Urinary bladder (tissue), 3 donors: ENCODE measurements at regions not wholly inside any gene's neighbourhood (a gene's known extent, or its start where the extent isn't known, plus 50 kb on each side); places are given as distances from the start of the nearest gene placed in this dataset.

Experiments
- DNase-seq: peaks from one replicate; pipeline ENCODE4 v3.0.0-alpha.2; 2015; ENCODE audit errors: extremely low spot score
- H3K27ac ChIP-seq: one replicate; pipeline ENCODE4 v1.5.1; 2013; ENCODE audit warnings: low read depth, mild to moderate bottlenecking, moderate library complexity
- H3K36me3 ChIP-seq: one replicate; pipeline ENCODE4 v1.6.1; 2013; ENCODE audit warnings: mild to moderate bottlenecking, moderate library complexity; ENCODE audit not compliant: insufficient read depth
- H3K4me1 ChIP-seq: one replicate; pipeline ENCODE4 v1.6.1; 2013; ENCODE audit warnings: mild to moderate bottlenecking, moderate library complexity; ENCODE audit not compliant: insufficient read depth
- H3K4me3 ChIP-seq: one replicate; pipeline ENCODE4 v1.5.1; 2013; ENCODE audit warnings: low read depth, low read length
- WGBS: extraction: QIAGEN DNeasy Blood & Tissue Kit; methylation state at CpG from one replicate; pipeline ENCODE4 v1.1.7; 2013; 5-methylcytosine and 5-hydroxymethylcytosine counted together
- donor health status: healthy with polysubstance abuse.
- donor health status: healthy.

DNA sequence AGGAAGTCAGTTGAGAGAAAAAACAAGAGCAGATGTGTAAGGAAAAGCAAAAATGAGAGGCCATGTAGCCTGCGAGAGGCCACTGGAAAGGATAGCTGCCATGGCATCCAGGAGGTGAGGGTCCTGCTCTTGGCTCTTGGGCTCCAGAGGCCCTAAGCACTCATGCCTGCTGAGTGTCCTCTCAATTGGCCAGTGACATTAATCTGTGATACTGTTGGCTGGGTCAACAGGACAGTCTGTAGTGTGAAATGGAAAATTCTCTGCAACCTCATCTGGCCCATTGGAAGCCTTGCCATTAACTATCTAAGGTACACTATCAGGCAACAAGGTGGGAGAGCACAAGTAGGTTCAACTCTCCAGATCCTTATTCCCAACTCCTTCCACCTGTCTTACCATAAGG lies 180.9 kb downstream of the LY86 start:
- H3K27ac ChIP-seq, result no peak overlapping the region
- WGBS, result 91% methylated on average over 1 of the region's 1 CpG
- no peaks in the 10 kb centered on the region for H3K36me3 ChIP-seq
- DNase-seq, result no peak
- H3K4me3 ChIP-seq, result no peak overlapping the region
- H3K4me1 ChIP-seq, result no peaks in the 10 kb centered on the region

DNA sequence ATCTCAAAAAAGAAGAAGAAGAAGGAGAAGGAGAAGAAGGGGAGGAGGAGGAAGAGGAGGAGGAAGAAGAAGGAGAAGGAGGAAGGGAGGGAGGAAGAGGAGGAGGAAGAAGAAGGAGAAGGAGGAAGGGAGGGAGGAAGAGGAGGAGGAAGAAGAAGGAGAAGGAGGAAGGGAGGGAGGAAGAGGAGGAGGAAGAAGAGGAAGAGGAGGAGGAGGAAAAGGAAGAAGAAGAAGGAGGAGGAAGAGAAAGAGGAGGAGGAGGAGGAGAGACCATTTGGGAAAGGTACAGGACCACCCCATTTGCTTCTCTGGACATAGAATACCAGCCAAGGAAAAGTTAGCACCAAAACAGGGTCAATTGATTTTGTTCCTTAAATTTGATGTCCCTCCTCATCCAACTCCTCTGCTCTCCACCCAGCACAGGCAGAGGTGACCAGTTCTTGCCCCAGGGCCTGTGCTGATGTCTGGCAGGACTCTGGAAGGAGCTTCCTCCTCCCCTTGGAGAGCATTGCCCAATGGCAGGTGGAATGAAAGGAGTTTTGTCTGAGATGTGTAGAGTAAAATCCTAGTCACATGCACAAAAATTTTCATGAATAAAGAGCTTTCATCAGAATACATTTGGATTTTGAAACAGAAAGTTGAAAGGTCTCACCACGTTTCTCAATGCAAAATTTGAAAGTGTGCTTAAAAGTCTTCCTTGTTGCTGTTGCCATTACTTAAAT lies 182.9 kb downstream of the LY86 start:
- no peak overlapping the region for H3K4me3 ChIP-seq
- WGBS, result 90% methylated on average over 1 of the region's 1 CpG
- DNase-seq, result no peak
- H3K36me3 ChIP-seq, result no peaks in the 10 kb centered on the region
- no peak overlapping the region for H3K27ac ChIP-seq
- no peaks in the 10 kb centered on the region for H3K4me1 ChIP-seq

DNA sequence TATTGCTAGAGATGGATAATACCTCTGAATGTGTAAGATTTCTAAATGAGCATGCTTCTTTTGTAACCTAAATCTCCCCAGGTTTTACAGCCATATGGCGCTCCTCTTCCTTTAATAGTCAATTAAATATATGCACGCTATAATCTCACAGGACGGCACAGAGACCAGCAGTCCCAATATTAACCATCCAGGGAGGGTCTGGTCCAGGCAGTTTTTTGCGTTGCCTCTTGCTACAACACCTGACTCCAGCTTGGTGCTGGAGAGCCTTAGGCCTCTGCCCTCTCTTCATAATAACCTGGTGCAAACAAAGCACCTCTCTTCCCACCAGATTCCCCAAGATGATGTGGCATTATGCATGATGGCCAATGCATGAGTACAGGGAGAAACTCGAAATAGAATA lies 183.4 kb downstream of the LY86 start:
- Histone ChIP-seq H3K27ac (no peak overlapping the region), H3K4me3 (no peak overlapping the region), H3K36me3 (no peaks in the 10 kb centered on the region), H3K4me1 (no peaks in the 10 kb centered on the region)
- no peak for DNase-seq
- 95% methylated on average over 5 of the region's 5 CpGs for WGBS

DNA sequence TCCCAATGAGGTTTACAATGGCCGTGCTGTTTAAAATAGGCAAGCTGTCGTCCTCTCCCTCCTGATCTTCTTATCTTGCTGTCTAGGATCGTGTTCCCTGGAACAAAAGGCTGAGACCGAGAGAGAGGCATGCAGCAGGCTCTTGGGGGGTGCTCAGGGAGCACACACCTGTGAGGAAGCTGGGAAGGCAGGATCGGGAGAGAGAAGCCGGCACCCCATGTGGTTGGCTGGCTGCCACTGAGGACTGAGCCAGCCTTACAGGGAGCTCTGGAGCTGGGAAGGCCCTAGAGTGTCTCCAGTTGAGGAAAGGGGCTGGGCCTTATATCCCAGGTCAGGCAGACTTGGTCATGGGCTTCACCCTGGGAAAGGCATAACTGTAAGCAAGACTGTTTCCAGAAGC lies 184.2 kb downstream of the LY86 start:
- Histone ChIP-seq H3K36me3 (no peaks in the 10 kb centered on the region), H3K27ac (no peak overlapping the region), H3K4me3 (no peak overlapping the region), H3K4me1 (no peaks in the 10 kb centered on the region)
- WGBS, result 46% methylated on average over 6 of the region's 6 CpGs
- no peak for DNase-seq

GRCh38 chr6:6775074-6775473 lies 186.6 kb downstream of the LY86 start:
- H3K27ac ChIP-seq, result no peak overlapping the region
- no peaks in the 10 kb centered on the region for H3K4me1 ChIP-seq
- WGBS, result 88% methylated on average over 3 of the region's 3 CpGs
- H3K4me3 ChIP-seq, result no peak overlapping the region
- H3K36me3 ChIP-seq, result no peaks in the 10 kb centered on the region
- no peak for DNase-seq

GRCh38 chr6:6780231-6780630 lies 191.7 kb downstream of the LY86 start:
- H3K27ac ChIP-seq, result no peak overlapping the region
- WGBS, result 91% methylated on average over 10 of the region's 10 CpGs
- H3K4me1 ChIP-seq, result no peaks in the 10 kb centered on the region
- no peak for DNase-seq
- no peak overlapping the region for H3K4me3 ChIP-seq
- no peaks in the 10 kb centered on the region for H3K36me3 ChIP-seq

- no peak for DNase-seq
- 21% methylated on average over 3 of the region's 3 CpGs for WGBS
- H3K4me1 ChIP-seq, result no peaks in the 10 kb centered on the region
- H3K4me3 ChIP-seq, result no peak overlapping the region
- H3K27ac ChIP-seq, result no peak overlapping the region
- no peaks in the 10 kb centered on the region for H3K36me3 ChIP-seq
Observed at GRCh38 chr6:6781172-6781872, 192.8 kb downstream of the LY86 start.

DNA sequence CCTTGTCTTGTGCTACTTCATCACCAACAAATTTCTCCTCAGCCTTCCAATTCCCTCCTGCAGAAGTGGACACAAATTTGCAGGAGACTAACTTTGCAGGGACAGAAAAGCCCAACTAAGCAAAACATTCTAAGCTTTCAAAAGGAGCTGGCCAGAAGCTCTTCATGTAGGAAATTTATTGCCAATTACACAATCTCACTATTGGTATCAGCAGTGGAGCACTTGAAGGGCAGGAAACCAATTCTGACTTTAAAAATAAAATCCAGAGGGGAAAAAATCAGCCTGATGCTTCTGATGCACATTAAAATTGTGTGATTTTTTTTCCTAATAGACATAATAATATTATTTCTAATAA lies 193.3 kb downstream of the LY86 start:
- DNase-seq, result no peak
- Histone ChIP-seq H3K36me3 (no peaks in the 10 kb centered on the region), H3K4me1 (no peaks in the 10 kb centered on the region), H3K4me3 (no peak overlapping the region), H3K27ac (no peak overlapping the region)

DNA sequence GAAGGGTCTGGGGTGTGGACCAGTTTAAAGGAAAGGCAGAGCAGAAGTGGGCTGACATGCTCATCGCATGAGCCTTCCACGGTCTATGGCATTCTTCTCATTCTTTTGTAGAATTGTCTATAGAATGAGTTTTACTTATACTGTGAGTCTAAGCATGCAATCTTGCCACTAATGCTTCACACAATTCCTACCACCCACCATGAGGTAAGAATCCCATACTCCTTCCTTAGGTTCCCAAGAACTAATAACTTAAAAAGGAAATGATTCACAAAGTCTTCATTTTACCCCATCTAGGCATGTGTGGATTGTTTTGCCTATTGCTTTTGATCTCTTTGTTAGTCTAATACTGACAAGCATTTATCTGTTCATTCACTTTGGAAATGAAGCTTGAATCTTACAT lies 195.2 kb downstream of the LY86 start:
- 91% methylated on average over 2 of the region's 2 CpGs for WGBS
- H3K27ac ChIP-seq, result no peak overlapping the region
- no peaks in the 10 kb centered on the region for H3K36me3 ChIP-seq
- no peak for DNase-seq
- no peak overlapping the region for H3K4me3 ChIP-seq
- H3K4me1 ChIP-seq, result no peaks in the 10 kb centered on the region

DNA sequence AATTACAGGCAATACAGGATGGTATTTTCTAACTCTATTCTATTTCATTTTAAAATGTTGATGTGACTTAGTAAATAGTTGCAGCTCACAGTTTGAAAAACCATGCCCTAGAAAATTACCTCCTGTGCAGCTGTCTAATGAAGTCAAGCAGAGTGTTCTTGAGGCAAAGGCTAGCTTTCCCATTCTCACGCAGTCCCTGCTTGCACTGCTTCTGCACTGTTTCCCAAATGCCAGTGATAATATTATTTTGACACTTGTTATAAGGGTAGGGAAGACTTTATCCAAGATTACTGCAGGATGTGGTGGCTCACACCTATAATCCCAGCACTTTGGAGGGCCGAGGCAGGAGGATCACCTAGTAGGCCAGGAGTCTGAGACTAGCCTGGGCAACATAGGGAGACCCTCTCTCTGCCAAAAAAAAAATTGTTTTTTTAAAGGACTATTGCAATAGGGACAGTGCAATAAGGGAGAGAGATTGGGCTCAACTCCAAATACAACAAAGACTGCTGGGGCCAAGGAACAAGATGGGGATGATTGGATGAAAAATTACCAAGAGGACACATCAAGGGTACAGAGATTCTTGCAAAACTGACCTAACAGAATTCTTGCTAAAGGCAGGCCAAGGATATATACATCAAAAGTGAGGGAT lies 196.1 kb downstream of the LY86 start:
- no peaks in the 10 kb centered on the region for H3K4me1 ChIP-seq
- 88% methylated on average over 2 of the region's 2 CpGs for WGBS
- H3K4me3 ChIP-seq, result no peak overlapping the region
- no peaks in the 10 kb centered on the region for H3K36me3 ChIP-seq
- H3K27ac ChIP-seq, result no peak overlapping the region
- no peak for DNase-seq

- Histone ChIP-seq H3K27ac (no peak overlapping the region), H3K36me3 (no peaks in the 10 kb centered on the region), H3K4me1 (no peaks in the 10 kb centered on the region), H3K4me3 (no peak overlapping the region)
- WGBS, result 65% methylated on average over 5 of the region's 5 CpGs
- no peak for DNase-seq
Observed at GRCh38 chr6:6785163-6785521, 196.6 kb downstream of the LY86 start.

DNA sequence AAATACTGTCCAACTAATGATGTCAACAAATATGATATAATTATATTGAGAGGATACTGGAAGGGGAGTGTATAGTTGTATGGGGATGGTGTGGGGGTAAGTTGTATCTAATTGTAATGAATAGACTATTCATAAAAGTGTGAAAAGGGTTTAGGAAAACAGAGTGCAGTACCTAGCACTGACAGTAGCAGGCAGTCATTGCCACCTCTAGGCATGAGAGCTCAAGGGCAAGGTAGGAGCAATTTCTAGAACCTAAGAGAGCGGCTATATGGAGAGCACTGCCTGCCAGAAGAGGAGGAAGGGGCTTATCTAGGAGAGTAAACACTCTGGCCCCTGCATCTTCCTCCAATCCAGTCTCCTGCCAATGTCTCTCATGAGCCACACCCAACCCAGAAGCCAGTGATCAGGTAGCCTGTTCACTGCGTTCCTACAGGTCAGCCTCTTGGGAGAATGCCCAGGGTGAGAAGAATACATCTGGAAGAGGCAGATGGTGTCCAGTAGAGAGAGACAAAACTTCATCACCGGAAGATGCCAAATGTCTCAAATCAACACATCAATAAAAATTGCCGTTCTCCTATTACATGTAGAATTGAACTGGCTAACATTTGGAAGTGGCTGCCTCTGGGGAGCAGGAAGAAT lies 200.0 kb downstream of the LY86 start:
- WGBS, result 59% methylated on average over 4 of the region's 4 CpGs
- Histone ChIP-seq H3K36me3 (no peaks in the 10 kb centered on the region), H3K27ac (no peak overlapping the region), H3K4me3 (no peak overlapping the region), H3K4me1 (no peaks in the 10 kb centered on the region)
- DNase-seq, result no peak

DNA sequence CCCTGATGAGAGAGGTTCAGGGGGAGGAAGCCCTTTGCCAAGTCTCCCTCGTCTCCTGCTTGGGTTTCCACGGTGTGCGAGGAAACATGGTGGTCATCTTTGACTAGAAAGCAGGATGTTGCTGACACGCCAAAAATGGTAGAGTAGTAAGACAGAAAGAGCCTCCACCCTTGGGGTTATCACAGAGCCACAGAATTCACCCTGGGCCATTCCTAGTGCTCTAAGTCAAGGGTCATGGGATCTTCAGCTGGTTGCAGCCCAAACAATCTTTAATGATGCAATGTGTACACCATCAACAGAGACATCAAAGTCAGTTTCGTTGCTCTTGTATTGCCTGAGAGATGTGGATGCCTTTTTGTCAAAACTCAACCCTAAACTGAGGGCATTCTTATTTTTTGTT lies 201.9 kb downstream of the LY86 start:
- H3K4me3 ChIP-seq, result no peak overlapping the region
- no peak for DNase-seq
- WGBS, result 96% methylated on average over 5 of the region's 5 CpGs
- H3K4me1 ChIP-seq, result no peaks in the 10 kb centered on the region
- H3K27ac ChIP-seq, result no peak overlapping the region
- no peaks in the 10 kb centered on the region for H3K36me3 ChIP-seq

- WGBS, result 84% methylated on average over 3 of the region's 3 CpGs
- Histone ChIP-seq H3K4me1 (no peaks in the 10 kb centered on the region), H3K4me3 (no peak overlapping the region), H3K36me3 (no peaks in the 10 kb centered on the region), H3K27ac (no peak overlapping the region)
- no peak for DNase-seq
Observed at GRCh38 chr6:6790891-6791290, 202.4 kb downstream of the LY86 start.
